ENCODE measurements at regions not wholly inside any gene's neighbourhood (a gene's known extent, or its start where the extent isn't known, plus 50 kb on each side); places are given as distances from the start of the nearest gene placed in this dataset.

DNA sequence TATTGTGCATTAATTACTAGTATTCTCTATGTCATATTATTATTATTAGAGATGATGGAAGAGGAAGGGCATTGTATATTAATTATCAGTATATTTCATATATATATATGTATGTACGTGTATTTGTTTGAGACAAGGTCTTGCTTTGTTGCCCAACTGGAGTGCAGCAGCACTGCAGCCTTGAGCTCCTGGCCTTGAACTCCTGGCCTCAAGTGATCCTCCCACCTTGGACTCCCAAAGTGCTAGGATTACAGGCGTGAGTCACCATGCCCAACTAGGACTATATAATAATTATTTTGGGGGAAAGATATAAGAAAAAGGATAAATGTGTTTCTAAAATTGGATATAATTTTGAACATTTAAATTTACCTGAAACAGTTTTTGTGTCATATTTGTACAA is 63.2 kb upstream of the USP24 start:
- Histone ChIP-seq H4K20me1 (ENCODE audit: control insufficient read depth, extremely low read depth, insufficient read depth, low read length) (no peaks in the 10 kb centered on the region), H3K27me3 (ENCODE audit: control insufficient read depth, insufficient read depth, low read length) (no peaks in the 10 kb centered on the region), H3K9me3 (ENCODE audit: control insufficient read depth, insufficient read depth, low read depth, low read length) (no peaks in the 10 kb centered on the region), H3K4me1 (ENCODE audit: control insufficient read depth, extremely low read depth, insufficient read depth, low read length) (peaks cover 3% of the 10 kb centered on the region), H3K9ac (ENCODE audit: insufficient read depth, low read length) (no peak overlapping the region), H3K4me3 (replicated peaks in 1 of 4; ENCODE audit: control extremely low read depth in 1 of 4, insufficient read depth in 1 of 4, low read depth in 3 of 4, low read length in 4 of 4) (no peak overlapping the region), H3K79me2 (ENCODE audit: control insufficient read depth, insufficient read depth, low read length) (no peaks in the 10 kb centered on the region), H2AFZ (ENCODE audit: low read length) (no peak overlapping the region), H3K4me2 (ENCODE audit: extremely low read depth, insufficient read depth, low read length) (no peak overlapping the region), H3K27ac (ENCODE audit: insufficient read depth, low read length) (no peak overlapping the region), H3K36me3 (ENCODE audit: control insufficient read depth, insufficient read depth, low read length) (no peaks in the 10 kb centered on the region)
- TF ChIP-seq, protein P1, sequence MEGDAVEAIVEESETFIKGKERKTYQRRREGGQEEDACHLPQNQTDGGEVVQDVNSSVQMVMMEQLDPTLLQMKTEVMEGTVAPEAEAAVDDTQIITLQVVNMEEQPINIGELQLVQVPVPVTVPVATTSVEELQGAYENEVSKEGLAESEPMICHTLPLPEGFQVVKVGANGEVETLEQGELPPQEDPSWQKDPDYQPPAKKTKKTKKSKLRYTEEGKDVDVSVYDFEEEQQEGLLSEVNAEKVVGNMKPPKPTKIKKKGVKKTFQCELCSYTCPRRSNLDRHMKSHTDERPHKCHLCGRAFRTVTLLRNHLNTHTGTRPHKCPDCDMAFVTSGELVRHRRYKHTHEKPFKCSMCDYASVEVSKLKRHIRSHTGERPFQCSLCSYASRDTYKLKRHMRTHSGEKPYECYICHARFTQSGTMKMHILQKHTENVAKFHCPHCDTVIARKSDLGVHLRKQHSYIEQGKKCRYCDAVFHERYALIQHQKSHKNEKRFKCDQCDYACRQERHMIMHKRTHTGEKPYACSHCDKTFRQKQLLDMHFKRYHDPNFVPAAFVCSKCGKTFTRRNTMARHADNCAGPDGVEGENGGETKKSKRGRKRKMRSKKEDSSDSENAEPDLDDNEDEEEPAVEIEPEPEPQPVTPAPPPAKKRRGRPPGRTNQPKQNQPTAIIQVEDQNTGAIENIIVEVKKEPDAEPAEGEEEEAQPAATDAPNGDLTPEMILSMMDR (conservative IDR thresholded peaks at IDR 0.05 in 1 of 2, IDR thresholded peaks at IDR 0.05 in 1 of 2; ENCODE audit: low read depth in 1 of 2, low read length in 2 of 2) = no peak
- no peak for TF ChIP-seq EZH2 (IDR thresholded peaks at IDR 0.05; ENCODE audit: low read length, missing control alignments)
- no peak for DNase-seq (ENCODE audit: low read depth in 2 of 2)

DNA sequence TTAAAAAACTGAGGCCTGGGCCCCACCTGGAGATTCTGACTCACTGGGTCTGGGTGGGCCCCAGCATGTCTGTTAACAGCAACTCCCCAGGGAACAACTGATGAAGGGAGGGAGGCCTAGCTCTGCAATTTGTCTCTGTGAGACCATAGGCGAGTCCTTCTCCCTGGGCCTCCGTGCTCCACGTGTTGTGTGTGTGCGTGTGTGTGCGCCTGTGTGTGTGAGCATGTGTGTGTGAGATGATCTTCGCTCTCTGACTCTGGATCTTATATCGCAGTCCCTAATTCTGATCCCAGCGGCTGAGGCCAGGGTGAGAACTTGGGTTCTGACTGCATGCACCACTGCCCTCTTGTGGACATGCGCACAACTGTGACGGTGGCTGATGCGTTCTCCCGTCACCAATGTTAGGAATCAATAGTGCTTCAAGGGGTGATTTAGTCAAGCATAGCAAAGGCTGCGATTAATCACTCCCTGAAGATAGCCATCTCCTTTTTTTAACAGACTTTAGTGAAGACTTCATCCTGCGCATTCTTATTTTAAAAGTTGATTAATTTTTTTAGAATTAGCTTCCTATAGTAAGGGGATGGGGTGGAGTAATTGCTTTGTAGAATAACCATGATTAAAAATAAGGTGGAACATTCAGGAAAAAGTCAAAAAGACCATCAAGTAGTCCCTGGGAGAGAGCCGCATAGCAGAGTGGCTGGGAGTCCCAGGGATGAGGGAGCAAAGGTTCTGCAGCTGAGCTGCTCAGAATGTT is 62.4 kb upstream of the USP24 start:
- H3K36me3 ChIP-seq (ENCODE audit: control insufficient read depth, insufficient read depth, low read length) = no peaks in the 10 kb centered on the region
- H3K27ac ChIP-seq (ENCODE audit: insufficient read depth, low read length) = no peak overlapping the region
- TF ChIP-seq, protein P1 (conservative IDR thresholded peaks at IDR 0.05 in 1 of 2, IDR thresholded peaks at IDR 0.05 in 1 of 2; ENCODE audit: low read depth in 1 of 2, low read length in 2 of 2) = peak; percentile 86 to 91
- TF ChIP-seq EZH2 (IDR thresholded peaks at IDR 0.05; ENCODE audit: low read length, missing control alignments) = no peak

GRCh38 chr1:55276671-55277376 is 61.7 kb upstream of the USP24 start:
- Histone ChIP-seq H4K20me1 (ENCODE audit: control insufficient read depth, extremely low read depth, insufficient read depth, low read length) (no peaks in the 10 kb centered on the region), H3K9me3 (ENCODE audit: control insufficient read depth, insufficient read depth, low read depth, low read length) (no peaks in the 10 kb centered on the region), H3K4me2 (ENCODE audit: extremely low read depth, insufficient read depth, low read length) (no peak overlapping the region), H3K27ac (ENCODE audit: insufficient read depth, low read length) (no peak overlapping the region), H3K9ac (ENCODE audit: insufficient read depth, low read length) (no peak overlapping the region), H3K79me2 (ENCODE audit: control insufficient read depth, insufficient read depth, low read length) (no peaks in the 10 kb centered on the region), H2AFZ (ENCODE audit: low read length) (no peak overlapping the region), H3K4me1 (ENCODE audit: control insufficient read depth, extremely low read depth, insufficient read depth, low read length) (peaks cover 3% of the 10 kb centered on the region), H3K27me3 (ENCODE audit: control insufficient read depth, insufficient read depth, low read length) (no peaks in the 10 kb centered on the region), H3K36me3 (ENCODE audit: control insufficient read depth, insufficient read depth, low read length) (no peaks in the 10 kb centered on the region), H3K4me3 (replicated peaks in 1 of 4; ENCODE audit: control extremely low read depth in 1 of 4, insufficient read depth in 1 of 4, low read depth in 3 of 4, low read length in 4 of 4) (no peak overlapping the region)
- DNase-seq (ENCODE audit: low read depth in 2 of 2) = no peak
- TF ChIP-seq EZH2 (IDR thresholded peaks at IDR 0.05; ENCODE audit: low read length, missing control alignments) = no peak
- TF ChIP-seq, protein P1 (conservative IDR thresholded peaks at IDR 0.05 in 1 of 2, IDR thresholded peaks at IDR 0.05 in 1 of 2; ENCODE audit: low read depth in 1 of 2, low read length in 2 of 2) = no peak

More for the DNA sequence above, 62.4 kb upstream of the USP24 start:
- Histone ChIP-seq H3K9me3 (ENCODE audit: control insufficient read depth, insufficient read depth, low read depth, low read length) (no peaks in the 10 kb centered on the region), H3K27me3 (ENCODE audit: control insufficient read depth, insufficient read depth, low read length) (no peaks in the 10 kb centered on the region), H3K9ac (ENCODE audit: insufficient read depth, low read length) (no peak overlapping the region), H4K20me1 (ENCODE audit: control insufficient read depth, extremely low read depth, insufficient read depth, low read length) (no peaks in the 10 kb centered on the region), H2AFZ (ENCODE audit: low read length) (peak overlapping the region; percentile 50), H3K79me2 (ENCODE audit: control insufficient read depth, insufficient read depth, low read length) (no peaks in the 10 kb centered on the region), H3K4me3 (replicated peaks in 1 of 4; ENCODE audit: control extremely low read depth in 1 of 4, insufficient read depth in 1 of 4, low read depth in 3 of 4, low read length in 4 of 4) (no peak overlapping the region), H3K4me2 (ENCODE audit: extremely low read depth, insufficient read depth, low read length) (peak overlapping the region; percentile 21), H3K4me1 (ENCODE audit: control insufficient read depth, extremely low read depth, insufficient read depth, low read length) (peaks cover 3% of the 10 kb centered on the region)
- peak; percentile 65 to 80 for DNase-seq (ENCODE audit: low read depth in 2 of 2)
